CD4-positive, alpha-beta T cell (primary cell): ENCODE measurements at regions not wholly inside any gene's neighbourhood (a gene's known extent, or its start where the extent isn't known, plus 50 kb on each side); places are given as distances from the start of the nearest gene placed in this dataset.

Experiments
- ATAC-seq: fragments of 200-7000 bp; cut with Tn5 transposase; one replicate; pipeline ENCODE4 v1.10.0; 2022; ENCODE audit warnings: mild to moderate bottlenecking; ENCODE audit not compliant: poor library complexity
- CTCF ChIA-PET: fragments of 350-600 bp; sonication (Branson Sonifier 250); formaldehyde crosslinking; loops from one replicate; lab custom pipeline; 2021; ENCODE audit warnings: antibody characterized with exemption, inconsistent platforms; lab: Charles Lee
- POLR2A ChIA-PET: fragments of 350-600 bp; sonication (Branson Sonifier 250); formaldehyde crosslinking; loops from one replicate; lab custom pipeline; 2021; ENCODE audit warnings: antibody characterized with exemption, inconsistent platforms; lab: Charles Lee
- DNase-seq, 14 experiments: peaks; one replicate each; pipeline ENCODE4 v3.0.0-alpha.2; 2013 to 2020; ENCODE audit warnings: mixed read lengths in 2 of 14
- H3K27ac ChIP-seq, 2 donors: one replicate each; pipeline versions ENCODE4 v1.5.1 to v1.7.0; 2013; ENCODE audit warnings: low read length in 2 of 2, low read depth in 1 of 2, mild to moderate bottlenecking in 1 of 2
- H3K27me3 ChIP-seq, 2 experiments: 1 replicate in 1 of 2; 2 replicates in 1 of 2; pipeline versions ENCODE4 v1.6.1 to v1.7.0; 2013; ENCODE audit warnings: low read length in 2 of 2, control low read depth in 1 of 2, mild to moderate bottlenecking in 1 of 2, moderate library complexity in 1 of 2; ENCODE audit not compliant: insufficient read depth in 2 of 2, control insufficient read depth in 1 of 2
- H3K36me3 ChIP-seq: one replicate; pipeline ENCODE4 v1.6.1; 2013; ENCODE audit warnings: low read length, control low read depth; ENCODE audit not compliant: insufficient read depth
- H3K4me1 ChIP-seq: one replicate; pipeline ENCODE4 v1.6.1; 2013; ENCODE audit warnings: low read length, control low read depth; ENCODE audit not compliant: insufficient read depth
- H3K4me3 ChIP-seq: one replicate; pipeline ENCODE4 v1.5.1; 2013; ENCODE audit warnings: mild to moderate bottlenecking, low read length, moderate library complexity
- H3K9me3 ChIP-seq, 2 experiments: 1 replicate in 1 of 2; 2 replicates in 1 of 2; pipeline versions ENCODE4 v1.6.1 to v1.7.0; 2013; ENCODE audit warnings: low read length in 2 of 2, mild to moderate bottlenecking in 2 of 2, control low read depth in 1 of 2, moderate library complexity in 1 of 2; ENCODE audit not compliant: control insufficient read depth in 1 of 2, insufficient read depth in 1 of 2
- H3K27ac Mint-ChIP-seq: one replicate; pipeline ENCODE4 v1.8.0; 2020; ENCODE audit warnings: mixed read lengths
- H3K27me3 Mint-ChIP-seq: one replicate; pipeline ENCODE4 v1.8.0; 2021; ENCODE audit warnings: mixed read lengths
- H3K36me3 Mint-ChIP-seq: one replicate; pipeline ENCODE4 v1.8.0; 2021; ENCODE audit warnings: low read depth, mixed read lengths
- H3K4me1 Mint-ChIP-seq: one replicate; pipeline ENCODE4 v1.8.0; 2021; ENCODE audit warnings: low read depth, mixed read lengths
- H3K4me3 Mint-ChIP-seq: one replicate; pipeline ENCODE4 v1.8.0; 2020; ENCODE audit warnings: mild to moderate bottlenecking, mixed read lengths
- H3K9me3 Mint-ChIP-seq: one replicate; pipeline ENCODE4 v1.8.0; 2020; ENCODE audit warnings: mixed read lengths
- intact Hi-C, 2 experiments: fragments of 100-400 bp; cut with DNase I in 1 of 2; cut with micrococcal nuclease in 1 of 2; formaldehyde crosslinking; loops; one replicate each; pipeline versions ENCODE4 v1.15.1 to v1.9.0; 2023 to 2025; cut with DNase I, micrococcal nuclease
- TF ChIP-seq, protein P1 (sequence below): fragments of 200-600 bp; IDR thresholded peaks from one replicate; pipeline ENCODE4 v1.8.0; 2022; ENCODE audit warnings: antibody characterized with exemption, mild to moderate bottlenecking

GRCh38 chr3:3708769-3709115 lies 90.5 kb upstream of the LRRN1 start:
- Histone ChIP-seq H3K9me3 (no peaks in the 10 kb centered on the region), H3K4me3 (no peak overlapping the region), H3K36me3 (no peaks in the 10 kb centered on the region), H3K27me3 (no peaks in the 10 kb centered on the region), H3K27ac (no peak overlapping the region), H3K4me1 (no peaks in the 10 kb centered on the region)
- H3K36me3 Mint-ChIP-seq = no peaks in the 10 kb centered on the region
- no peak for DNase-seq
- H3K27me3 Mint-ChIP-seq = no peaks in the 10 kb centered on the region
- no peak overlapping the region for H3K4me3 Mint-ChIP-seq
- H3K4me1 Mint-ChIP-seq = no peaks in the 10 kb centered on the region
- no peak overlapping the region for H3K27ac Mint-ChIP-seq
- ChIA-PET POLR2A (no interaction called here), CTCF (no interaction called here)
- ATAC-seq = no peak
- TF ChIP-seq, protein P1, sequence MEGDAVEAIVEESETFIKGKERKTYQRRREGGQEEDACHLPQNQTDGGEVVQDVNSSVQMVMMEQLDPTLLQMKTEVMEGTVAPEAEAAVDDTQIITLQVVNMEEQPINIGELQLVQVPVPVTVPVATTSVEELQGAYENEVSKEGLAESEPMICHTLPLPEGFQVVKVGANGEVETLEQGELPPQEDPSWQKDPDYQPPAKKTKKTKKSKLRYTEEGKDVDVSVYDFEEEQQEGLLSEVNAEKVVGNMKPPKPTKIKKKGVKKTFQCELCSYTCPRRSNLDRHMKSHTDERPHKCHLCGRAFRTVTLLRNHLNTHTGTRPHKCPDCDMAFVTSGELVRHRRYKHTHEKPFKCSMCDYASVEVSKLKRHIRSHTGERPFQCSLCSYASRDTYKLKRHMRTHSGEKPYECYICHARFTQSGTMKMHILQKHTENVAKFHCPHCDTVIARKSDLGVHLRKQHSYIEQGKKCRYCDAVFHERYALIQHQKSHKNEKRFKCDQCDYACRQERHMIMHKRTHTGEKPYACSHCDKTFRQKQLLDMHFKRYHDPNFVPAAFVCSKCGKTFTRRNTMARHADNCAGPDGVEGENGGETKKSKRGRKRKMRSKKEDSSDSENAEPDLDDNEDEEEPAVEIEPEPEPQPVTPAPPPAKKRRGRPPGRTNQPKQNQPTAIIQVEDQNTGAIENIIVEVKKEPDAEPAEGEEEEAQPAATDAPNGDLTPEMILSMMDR = no peak
- H3K9me3 Mint-ChIP-seq = no peaks in the 10 kb centered on the region
- intact Hi-C loops = no loop called here

DNA sequence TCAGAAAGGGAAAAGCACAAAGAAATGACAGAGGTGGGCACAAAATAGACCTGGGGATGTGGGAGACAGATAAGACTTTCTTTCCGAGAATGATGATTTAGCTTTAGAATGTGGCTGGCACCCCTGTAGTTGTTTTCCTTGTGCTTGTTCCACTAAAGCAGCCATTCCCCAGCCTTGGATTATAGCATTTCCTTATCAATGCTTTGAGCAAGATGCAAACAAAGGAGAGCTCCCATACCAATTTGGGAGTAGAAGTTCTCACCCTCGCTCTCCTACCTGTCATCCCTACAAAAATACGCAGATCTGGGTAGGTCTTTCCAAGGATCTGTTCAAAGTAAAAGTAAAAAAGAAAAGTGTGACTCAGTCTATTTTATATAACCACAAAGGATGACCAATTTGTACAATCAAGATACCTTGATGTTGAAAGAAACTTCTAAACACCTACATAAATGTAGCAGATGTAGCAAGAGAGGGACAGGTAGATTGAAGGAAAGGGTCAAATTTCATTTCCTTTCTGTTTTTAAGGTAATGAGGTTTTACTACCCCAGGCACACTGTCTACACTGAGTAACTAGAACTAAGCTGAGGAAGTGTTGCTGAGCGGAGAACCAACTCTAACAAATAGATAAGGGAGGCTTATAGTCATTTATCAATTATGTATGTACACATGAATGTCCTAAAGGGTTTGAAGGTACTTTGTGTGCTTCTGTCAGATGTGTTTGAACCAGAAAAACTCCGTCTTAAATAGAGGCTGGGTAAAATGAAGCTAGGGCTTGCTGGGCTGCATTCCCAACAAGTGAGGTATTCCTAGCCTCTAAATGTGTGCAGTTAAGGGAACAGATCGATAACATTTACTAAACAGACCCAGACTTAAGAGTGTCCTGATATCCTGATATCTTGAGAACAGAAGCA lies 91.1 kb upstream of the LRRN1 start:
- Histone ChIP-seq H3K4me1 (no peaks in the 10 kb centered on the region), H3K36me3 (no peaks in the 10 kb centered on the region), H3K9me3 (no peaks in the 10 kb centered on the region), H3K27ac (no peak overlapping the region), H3K4me3 (no peak overlapping the region), H3K27me3 (no peaks in the 10 kb centered on the region)
- Mint-ChIP-seq H3K9me3 (no peaks in the 10 kb centered on the region), H3K27ac (no peak overlapping the region), H3K4me3 (no peak overlapping the region), H3K27me3 (no peaks in the 10 kb centered on the region), H3K36me3 (no peaks in the 10 kb centered on the region), H3K4me1 (no peaks in the 10 kb centered on the region)
- CTCF ChIA-PET = no interaction called here
- POLR2A ChIA-PET = no interaction called here
- DNase-seq (no peak), ATAC-seq (no peak)
- TF ChIP-seq, protein P1 = no peak
- intact Hi-C loops = no loop called here

DNA sequence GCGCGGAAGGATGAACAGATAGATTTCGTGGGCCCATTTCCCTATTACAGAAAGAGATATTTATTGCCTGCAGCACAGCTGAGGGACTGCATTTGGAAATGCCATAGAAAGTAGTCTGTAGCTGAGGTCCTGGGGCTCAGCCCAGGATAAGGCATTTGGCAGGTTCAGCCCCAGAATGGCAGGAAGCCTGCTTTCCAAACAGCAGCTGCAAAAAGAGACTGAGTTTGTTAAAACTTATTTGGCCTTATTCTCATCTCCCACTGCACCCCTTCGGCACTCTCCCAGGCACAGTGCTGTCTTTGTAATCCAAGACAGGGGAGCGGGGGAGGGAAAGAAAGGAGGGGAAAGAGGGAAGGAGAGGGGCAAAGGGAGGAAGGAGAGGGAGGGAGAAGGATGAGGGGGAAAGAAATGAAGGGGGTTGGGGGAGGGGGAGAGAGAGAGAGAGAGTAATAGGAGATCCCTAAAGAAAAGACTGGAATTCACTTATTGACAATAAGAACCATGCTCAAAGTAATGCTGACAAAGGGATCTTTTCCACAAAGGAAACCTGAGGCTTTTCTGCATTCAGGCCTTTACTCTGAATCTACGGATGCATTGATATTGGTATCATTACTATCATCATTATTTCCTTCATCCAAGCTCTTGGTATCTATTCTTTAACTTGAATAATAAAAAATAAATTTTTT lies 94.0 kb upstream of the LRRN1 start:
- H3K27ac ChIP-seq = no peak overlapping the region
- H3K27me3 ChIP-seq = no peaks in the 10 kb centered on the region
- no peaks in the 10 kb centered on the region for H3K9me3 ChIP-seq
- ATAC-seq (no peak), DNase-seq (no peak)
- Mint-ChIP-seq H3K27me3 (no peaks in the 10 kb centered on the region), H3K27ac (no peak overlapping the region), H3K36me3 (no peaks in the 10 kb centered on the region), H3K4me1 (no peaks in the 10 kb centered on the region), H3K9me3 (no peaks in the 10 kb centered on the region), H3K4me3 (no peak overlapping the region)
- POLR2A ChIA-PET = no interaction called here
- no peaks in the 10 kb centered on the region for H3K4me1 ChIP-seq
- intact Hi-C loops = no loop called here
- no peaks in the 10 kb centered on the region for H3K36me3 ChIP-seq
- CTCF ChIA-PET = no interaction called here
- H3K4me3 ChIP-seq = no peak overlapping the region
- TF ChIP-seq, protein P1 = no peak
